ENCODE measurements at regions not wholly inside any gene's neighbourhood (a gene's known extent, or its start where the extent isn't known, plus 50 kb on each side); places are given as distances from the start of the nearest gene placed in this dataset.

GRCh38 chr6:28758818-28759235 lies 165.0 kb downstream of the TRIM27 start:
- TF ChIP-seq CTCF (IDR thresholded peaks at IDR 0.05 in 8 of 11, conservative IDR thresholded peaks at IDR 0.05 in 3 of 11) (no peak), POLR2A (IDR thresholded peaks at IDR 0.05) (no peak), POLR2AphosphoS5 (IDR thresholded peaks at IDR 0.05) (no peak)
